ENCODE measurements at regions not wholly inside any gene's neighbourhood (a gene's known extent, or its start where the extent isn't known, plus 50 kb on each side); places are given as distances from the start of the nearest gene placed in this dataset.
"Not testable (repeated sequence)": the region's sequence is repeated elsewhere in the genome, so short reads cannot be mapped to it uniquely, and the experiment has no call there.

DNA sequence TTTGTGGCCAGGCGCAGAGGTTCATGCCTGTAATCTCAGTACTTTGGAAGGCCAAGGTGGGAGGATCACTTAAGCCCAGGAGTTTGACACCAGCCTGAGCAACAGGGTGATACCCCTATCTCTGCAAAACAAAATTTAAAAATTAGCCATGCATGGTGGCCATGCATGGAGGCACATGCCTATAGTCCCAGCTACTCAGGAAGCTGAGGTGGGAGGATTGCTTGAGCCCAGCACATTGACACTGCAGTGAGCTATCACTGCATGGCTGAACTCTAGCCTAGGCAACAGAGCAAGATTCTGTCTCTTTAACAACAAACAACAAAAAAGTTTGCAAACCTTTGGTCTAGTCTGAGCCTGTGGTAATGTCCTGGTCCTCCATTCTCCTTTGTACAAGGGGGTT is 69.2 kb upstream of the CNEP1R1 start:
- ChIA-PET CTCF (interaction anchor here (2.7 kb wide), 1 partner anchor 69 kb away, joined by 8 read pairs; the partner anchor contains the start of gene CNEP1R1), POLR2A (no interaction called here)
- peaks cover 4% of the 10 kb centered on the region for H3K27me3 Mint-ChIP-seq
- H3K9me3 Mint-ChIP-seq = no peaks in the 10 kb centered on the region
- intact Hi-C loops (cut with micrococcal nuclease) = no loop called here
- TF ChIP-seq, protein P1, sequence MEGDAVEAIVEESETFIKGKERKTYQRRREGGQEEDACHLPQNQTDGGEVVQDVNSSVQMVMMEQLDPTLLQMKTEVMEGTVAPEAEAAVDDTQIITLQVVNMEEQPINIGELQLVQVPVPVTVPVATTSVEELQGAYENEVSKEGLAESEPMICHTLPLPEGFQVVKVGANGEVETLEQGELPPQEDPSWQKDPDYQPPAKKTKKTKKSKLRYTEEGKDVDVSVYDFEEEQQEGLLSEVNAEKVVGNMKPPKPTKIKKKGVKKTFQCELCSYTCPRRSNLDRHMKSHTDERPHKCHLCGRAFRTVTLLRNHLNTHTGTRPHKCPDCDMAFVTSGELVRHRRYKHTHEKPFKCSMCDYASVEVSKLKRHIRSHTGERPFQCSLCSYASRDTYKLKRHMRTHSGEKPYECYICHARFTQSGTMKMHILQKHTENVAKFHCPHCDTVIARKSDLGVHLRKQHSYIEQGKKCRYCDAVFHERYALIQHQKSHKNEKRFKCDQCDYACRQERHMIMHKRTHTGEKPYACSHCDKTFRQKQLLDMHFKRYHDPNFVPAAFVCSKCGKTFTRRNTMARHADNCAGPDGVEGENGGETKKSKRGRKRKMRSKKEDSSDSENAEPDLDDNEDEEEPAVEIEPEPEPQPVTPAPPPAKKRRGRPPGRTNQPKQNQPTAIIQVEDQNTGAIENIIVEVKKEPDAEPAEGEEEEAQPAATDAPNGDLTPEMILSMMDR (IDR thresholded peaks at IDR 0.05) = no peak
- H3K27ac Mint-ChIP-seq = no peak overlapping the region
- H3K4me1 Mint-ChIP-seq (ENCODE audit: low read depth) = no peaks in the 10 kb centered on the region
- DNase-seq (no peak), ATAC-seq (no peak)
- no peak overlapping the region for H3K4me3 Mint-ChIP-seq
- no peaks in the 10 kb centered on the region for H3K36me3 Mint-ChIP-seq (ENCODE audit: low read depth)

DNA sequence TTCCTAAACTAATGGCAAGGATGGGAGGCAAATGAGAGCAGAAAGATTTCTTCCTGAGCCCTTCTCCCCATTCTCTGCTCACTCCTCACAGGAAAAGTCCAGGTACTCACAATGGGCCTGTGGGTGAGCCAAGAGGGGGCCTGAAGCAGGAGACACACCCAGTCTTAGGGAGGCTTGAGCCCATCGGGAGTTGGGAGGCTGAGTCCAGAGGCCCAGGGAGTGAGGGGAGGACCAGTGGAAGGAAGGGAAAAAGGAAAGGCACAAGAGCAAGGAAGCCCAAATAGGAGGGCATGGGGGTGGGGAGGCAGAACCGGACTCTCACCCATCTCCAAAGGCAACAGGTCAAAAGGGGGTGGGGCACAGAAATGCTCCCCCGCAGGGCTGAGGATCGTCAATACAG is 68.1 kb upstream of the CNEP1R1 start:
- no peaks in the 10 kb centered on the region for H3K4me1 Mint-ChIP-seq (ENCODE audit: low read depth)
- no peaks in the 10 kb centered on the region for H3K9me3 Mint-ChIP-seq
- CTCF ChIA-PET = interaction anchor here (1.3 to 2.7 kb wide), 4 partner anchors 10 to 68 kb away, joined by 4 to 8 read pairs (median 6); partner anchors contain the start of gene CNEP1R1
- H3K27me3 Mint-ChIP-seq = peaks cover 4% of the 10 kb centered on the region
- H3K36me3 Mint-ChIP-seq (ENCODE audit: low read depth) = no peaks in the 10 kb centered on the region
- ATAC-seq (no peak), DNase-seq (no peak)
- POLR2A ChIA-PET = no interaction called here
- no peak overlapping the region for H3K4me3 Mint-ChIP-seq
- intact Hi-C loops (cut with micrococcal nuclease) = no loop called here
- H3K27ac Mint-ChIP-seq = no peak overlapping the region
- TF ChIP-seq, protein P1 (IDR thresholded peaks at IDR 0.05) = no peak

DNA sequence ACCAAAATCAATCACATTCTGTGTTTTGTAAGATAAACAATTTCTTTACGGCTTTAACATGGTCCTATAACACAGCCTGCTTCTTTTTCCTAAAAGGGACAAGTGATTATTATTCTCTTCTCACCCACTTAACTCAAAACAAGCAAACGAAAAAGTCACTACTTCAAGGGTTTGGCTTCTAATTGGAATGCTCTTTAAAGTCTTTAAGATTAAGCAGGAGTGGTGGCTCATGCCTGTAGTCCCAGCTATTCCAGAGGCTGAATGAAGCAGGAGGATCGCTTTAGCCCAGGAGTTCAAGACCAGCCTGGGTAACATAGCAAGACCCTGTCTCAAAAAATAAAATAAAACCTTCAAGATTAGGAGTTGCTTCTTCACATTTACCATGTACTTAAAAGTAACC is 66.6 kb upstream of the CNEP1R1 start:
- TF ChIP-seq, protein P1 (IDR thresholded peaks at IDR 0.05) = no peak
- CTCF ChIA-PET = interaction anchor here (1.1 to 2.7 kb wide), 7 partner anchors 9 to 67 kb away, joined by 3 to 8 read pairs (median 5); partner anchors contain the start of gene CNEP1R1
- POLR2A ChIA-PET = no interaction called here

DNA sequence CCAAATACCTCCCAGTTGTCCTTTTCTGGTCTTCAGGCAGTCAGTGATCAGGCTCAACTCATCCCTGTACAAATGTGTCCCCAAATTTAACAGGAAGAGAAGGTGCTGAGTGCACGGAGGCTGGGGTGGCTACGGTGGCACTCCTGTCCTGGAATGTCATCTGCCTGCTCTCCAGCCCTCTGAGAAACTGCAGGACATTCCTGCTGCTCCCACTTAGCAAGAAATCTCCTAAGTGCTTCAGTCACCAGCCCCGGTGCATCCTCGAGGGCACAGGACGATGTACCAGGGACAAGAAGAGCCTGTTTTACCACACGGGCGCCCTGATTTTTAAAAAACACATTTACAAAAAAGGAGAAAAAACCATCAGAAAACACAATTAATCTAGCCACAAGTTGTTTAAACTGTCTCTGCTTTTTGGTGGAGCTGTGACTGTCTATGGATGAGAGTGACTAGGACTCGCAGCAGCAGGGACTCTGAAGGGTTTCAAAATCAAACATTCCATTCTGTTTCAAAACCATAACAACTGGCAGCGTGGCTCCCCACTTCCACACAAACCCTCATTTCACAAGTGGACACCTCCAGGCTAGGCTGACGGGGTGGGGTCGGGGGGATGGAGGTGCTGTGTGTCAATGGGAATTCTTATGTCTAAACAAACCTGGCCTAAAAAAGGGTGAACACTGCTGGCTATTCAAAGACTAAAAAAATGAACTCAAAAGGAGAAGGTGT is 65.3 kb upstream of the CNEP1R1 start:
- H3K9me3 Mint-ChIP-seq = no peaks in the 10 kb centered on the region
- ATAC-seq (no peak), DNase-seq (no peak)
- CTCF ChIA-PET = no interaction called here
- H3K27ac Mint-ChIP-seq = no peak overlapping the region
- no peaks in the 10 kb centered on the region for H3K4me1 Mint-ChIP-seq (ENCODE audit: low read depth)
- no peak overlapping the region for H3K4me3 Mint-ChIP-seq
- TF ChIP-seq, protein P1 (IDR thresholded peaks at IDR 0.05) = no peak
- intact Hi-C loops (cut with micrococcal nuclease) = no loop called here
- peaks cover 4% of the 10 kb centered on the region for H3K27me3 Mint-ChIP-seq
- POLR2A ChIA-PET = no interaction called here
- no peaks in the 10 kb centered on the region for H3K36me3 Mint-ChIP-seq (ENCODE audit: low read depth)

More for the DNA sequence above, 66.6 kb upstream of the CNEP1R1 start:
- intact Hi-C loops (cut with micrococcal nuclease) = no loop called here
- Mint-ChIP-seq H3K36me3 (ENCODE audit: low read depth) (no peaks in the 10 kb centered on the region), H3K4me3 (no peak overlapping the region), H3K9me3 (no peaks in the 10 kb centered on the region), H3K27ac (no peak overlapping the region), H3K4me1 (ENCODE audit: low read depth) (no peaks in the 10 kb centered on the region), H3K27me3 (peaks cover 4% of the 10 kb centered on the region)
- ATAC-seq = no peak
- no peak for DNase-seq

DNA sequence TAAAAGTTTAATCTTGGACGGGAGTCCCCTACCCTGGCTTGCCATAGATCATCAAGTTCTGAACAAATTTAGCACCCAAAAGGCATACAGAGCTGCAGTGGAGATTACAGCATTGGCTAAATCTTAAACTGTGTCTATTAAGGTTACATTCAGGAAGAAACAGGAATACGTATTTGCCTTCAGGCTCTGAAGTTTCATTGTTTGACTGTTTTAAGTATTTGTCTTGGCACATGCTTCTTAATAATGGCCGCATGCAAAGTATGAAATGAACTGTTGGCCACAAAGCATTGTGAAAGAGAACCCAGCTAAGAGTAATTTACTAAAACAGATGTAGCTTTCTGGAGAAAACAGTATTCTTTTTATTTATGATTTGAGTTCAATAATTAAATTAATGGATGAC is 63.9 kb upstream of the CNEP1R1 start:
- Mint-ChIP-seq H3K4me3 (no peak overlapping the region), H3K27me3 (peaks cover 3% of the 10 kb centered on the region), H3K36me3 (ENCODE audit: low read depth) (no peaks in the 10 kb centered on the region), H3K9me3 (no peaks in the 10 kb centered on the region), H3K27ac (no peak overlapping the region), H3K4me1 (ENCODE audit: low read depth) (no peaks in the 10 kb centered on the region)
- CTCF ChIA-PET = no interaction called here
- intact Hi-C loops (cut with micrococcal nuclease) = no loop called here
- POLR2A ChIA-PET = no interaction called here
- TF ChIP-seq, protein P1 (IDR thresholded peaks at IDR 0.05) = no peak
- DNase-seq (no peak), ATAC-seq (no peak)

DNA sequence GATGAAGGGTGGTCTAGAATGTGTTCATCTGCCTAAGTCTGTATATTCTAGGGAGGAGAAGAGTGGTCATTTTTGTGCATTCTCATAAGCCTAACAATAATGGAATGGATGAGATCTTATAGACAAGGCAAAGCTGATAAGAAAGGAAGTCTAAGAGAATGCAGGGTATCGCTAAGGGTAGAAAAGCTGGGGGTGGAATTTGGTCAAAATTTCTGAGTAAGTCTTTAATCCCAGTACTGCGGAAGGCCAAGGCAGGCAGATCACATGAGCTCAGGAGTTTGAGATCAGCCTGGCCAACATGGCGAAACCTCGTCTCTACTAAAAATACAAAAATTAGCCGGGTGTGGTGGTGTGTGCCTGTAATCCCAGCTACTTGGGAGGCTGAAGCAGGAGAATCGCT is 62.5 kb upstream of the CNEP1R1 start:
- H3K27me3 Mint-ChIP-seq; POLR2A ChIA-PET; H3K4me3 Mint-ChIP-seq; H3K36me3 Mint-ChIP-seq (ENCODE audit: low read depth); DNase-seq; H3K27ac Mint-ChIP-seq; ATAC-seq; H3K9me3 Mint-ChIP-seq; H3K4me1 Mint-ChIP-seq (ENCODE audit: low read depth); intact Hi-C loops (cut with micrococcal nuclease): not testable (repeated sequence)
- CTCF ChIA-PET = interaction anchor here (1.3 kb wide), 1 partner anchor 63 kb away, joined by 3 read pairs; the partner anchor contains the start of gene CNEP1R1

Data from activated CD8-positive, alpha-beta T cell treated with anti-CD3 and anti-CD28 coated beads for 36 hours (primary cell).